Amniotic epithelial cell (primary cell): ENCODE measurements at regions not wholly inside any gene's neighbourhood (a gene's known extent, or its start where the extent isn't known, plus 50 kb on each side); places are given as distances from the start of the nearest gene placed in this dataset.

Experiments
- DNase-seq: peaks from one replicate; pipeline ENCODE4 v3.0.0-alpha.2; 2010; ENCODE audit warnings: low read depth

GRCh38 chr7:10696064-10696463 lies 277.6 kb upstream of the PHF14 start:
- no peak for DNase-seq

DNA sequence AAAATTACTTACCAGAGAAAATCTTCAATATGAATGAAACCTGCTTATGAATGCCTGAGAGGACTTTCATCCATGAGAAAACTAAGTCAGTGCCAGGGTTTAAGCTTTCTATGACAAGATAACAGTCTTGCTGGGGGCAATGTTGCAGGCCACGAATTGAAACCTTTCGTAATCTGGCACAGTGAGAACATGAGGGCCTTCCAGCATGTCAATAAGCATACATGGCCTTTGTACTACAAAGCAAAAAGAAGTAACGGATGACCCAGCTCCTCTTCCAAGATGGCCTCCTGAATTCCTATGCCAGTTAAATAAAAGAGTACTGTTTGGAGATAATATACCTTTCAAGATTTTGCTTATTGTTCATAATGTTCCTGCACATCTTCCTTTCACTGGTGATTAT lies 270.6 kb upstream of the PHF14 start:
- no peak for DNase-seq

DNA sequence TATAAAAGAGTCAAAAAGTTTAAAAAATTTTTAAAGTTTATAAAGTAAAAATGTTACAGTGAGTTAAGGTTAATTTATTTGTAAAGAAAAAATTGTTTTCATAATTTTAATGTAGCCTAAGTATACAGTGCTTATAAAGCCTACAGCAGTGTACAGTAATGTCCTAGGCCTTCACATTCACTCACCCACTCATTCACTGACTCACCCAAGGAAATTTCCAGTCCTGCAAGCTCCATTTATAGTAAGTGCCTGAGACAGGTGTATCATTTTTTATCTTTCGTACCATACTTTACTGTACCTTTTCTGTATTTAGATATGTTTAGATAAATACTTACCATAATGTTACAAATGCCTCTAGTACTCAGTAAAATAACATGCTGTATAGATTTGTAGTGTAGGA lies 269.7 kb upstream of the PHF14 start:
- DNase-seq, result no peak

DNA sequence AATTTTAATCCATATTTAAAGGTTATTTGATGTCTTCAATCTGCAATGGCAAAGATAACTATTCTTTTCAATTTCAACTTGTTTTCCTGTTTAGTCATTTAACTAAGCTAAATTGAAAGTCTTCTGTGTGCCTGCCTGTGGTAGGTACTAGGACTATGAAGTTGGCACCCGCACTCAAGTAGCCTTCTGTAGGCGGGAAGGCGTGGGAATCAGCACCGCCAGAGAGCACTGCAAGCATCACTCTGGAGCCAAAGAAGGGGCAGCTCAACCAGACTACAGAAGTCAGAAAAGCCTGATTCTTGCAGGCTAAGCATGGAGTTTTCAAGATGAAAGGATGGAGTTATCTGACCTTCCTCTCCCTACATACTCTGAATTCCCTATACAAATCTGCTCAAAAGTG lies 269.0 kb upstream of the PHF14 start:
- no peak for DNase-seq

- DNase-seq, result no peak
Measured at GRCh38 chr7:10706875-10707493, 266.7 kb upstream of the PHF14 start.

GRCh38 chr7:10707519-10707918 lies 266.2 kb upstream of the PHF14 start:
- no peak for DNase-seq

DNA sequence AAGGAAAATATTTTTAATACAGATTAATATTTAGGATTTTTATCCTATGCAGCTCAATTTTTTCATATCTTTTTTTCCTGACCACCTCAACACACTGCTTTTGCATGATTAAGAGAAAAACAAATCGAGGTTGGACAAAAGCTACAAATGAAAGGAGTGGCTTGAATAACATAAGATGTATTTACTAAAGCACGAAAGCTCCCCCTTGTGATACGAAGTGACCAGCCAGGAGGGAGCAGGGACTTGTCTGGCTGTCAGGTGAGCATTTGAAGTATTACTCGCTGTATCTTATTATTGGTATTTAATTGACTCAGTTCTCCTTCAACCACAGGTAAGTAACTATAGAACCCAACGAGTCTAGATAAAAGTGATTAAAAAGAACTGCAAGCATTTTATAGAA lies 265.2 kb upstream of the PHF14 start:
- no peak for DNase-seq

GRCh38 chr7:10718768-10719167 lies 254.9 kb upstream of the PHF14 start:
- DNase-seq, result no peak

GRCh38 chr7:10720042-10720441 lies 253.6 kb upstream of the PHF14 start:
- no peak for DNase-seq

DNA sequence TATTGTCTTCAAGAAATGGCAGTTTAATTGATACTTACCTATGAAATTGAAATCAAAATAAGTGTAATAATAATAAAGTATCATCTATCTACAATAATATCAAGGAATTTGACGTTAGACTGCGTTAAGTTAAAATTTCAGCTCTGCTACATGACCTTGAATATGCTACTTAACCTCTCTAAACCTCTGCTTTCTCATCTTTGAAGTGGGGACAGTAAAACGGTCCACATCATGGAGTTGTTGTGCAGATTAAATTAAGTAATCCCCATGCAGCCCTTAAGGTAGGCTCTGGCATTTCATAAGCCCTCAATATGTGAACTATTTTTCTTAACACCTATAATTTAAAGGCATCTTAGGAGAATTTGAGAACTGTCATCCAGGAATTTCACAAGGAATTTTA lies 252.4 kb upstream of the PHF14 start:
- no peak for DNase-seq

GRCh38 chr7:10723832-10724231 lies 249.8 kb upstream of the PHF14 start:
- DNase-seq, result no peak

DNA sequence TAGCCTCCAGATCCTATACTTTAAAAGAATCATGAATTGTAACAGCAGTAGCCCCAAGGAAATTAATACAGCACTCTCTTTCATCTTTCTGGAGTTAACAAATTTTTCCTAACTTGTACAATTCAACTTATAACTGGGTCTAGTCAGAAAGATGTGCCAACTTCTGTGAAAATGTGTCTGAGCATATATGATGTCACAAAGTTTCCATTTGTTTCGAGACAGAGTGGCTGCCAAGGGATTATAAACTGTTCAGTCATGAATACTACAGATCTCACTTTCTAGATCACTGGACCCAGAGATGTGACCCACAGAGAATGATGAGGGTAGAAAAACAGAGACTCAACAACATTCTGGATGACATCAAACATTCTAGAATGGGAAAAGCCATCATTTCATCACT lies 249.2 kb upstream of the PHF14 start:
- DNase-seq, result no peak

- no peak for DNase-seq
Measured at GRCh38 chr7:10727636-10728035, 246.0 kb upstream of the PHF14 start.

GRCh38 chr7:10731253-10731773 lies 242.4 kb upstream of the PHF14 start:
- DNase-seq, result no peak

DNA sequence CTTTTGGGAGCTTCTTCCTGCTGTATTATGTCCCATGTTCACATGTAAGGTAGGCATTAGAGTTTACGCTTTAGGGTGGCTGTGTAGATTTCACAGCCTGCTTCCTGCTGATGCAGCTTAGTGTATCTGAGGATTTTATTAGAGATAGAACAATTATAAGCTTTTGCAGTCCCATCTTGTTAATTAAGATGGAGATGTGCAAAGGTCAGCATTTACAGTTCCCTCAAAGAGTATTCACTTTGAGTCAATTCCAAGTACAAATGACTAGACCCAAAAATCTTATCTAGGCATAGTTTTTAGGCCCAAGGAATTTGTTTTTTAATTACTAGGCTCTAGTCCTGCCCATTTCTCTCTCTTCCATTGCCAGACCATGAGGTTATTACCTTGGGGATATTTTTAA lies 239.9 kb upstream of the PHF14 start:
- DNase-seq, result no peak

- DNase-seq, result no peak
Measured at GRCh38 chr7:10734595-10734994, 239.1 kb upstream of the PHF14 start.

DNA sequence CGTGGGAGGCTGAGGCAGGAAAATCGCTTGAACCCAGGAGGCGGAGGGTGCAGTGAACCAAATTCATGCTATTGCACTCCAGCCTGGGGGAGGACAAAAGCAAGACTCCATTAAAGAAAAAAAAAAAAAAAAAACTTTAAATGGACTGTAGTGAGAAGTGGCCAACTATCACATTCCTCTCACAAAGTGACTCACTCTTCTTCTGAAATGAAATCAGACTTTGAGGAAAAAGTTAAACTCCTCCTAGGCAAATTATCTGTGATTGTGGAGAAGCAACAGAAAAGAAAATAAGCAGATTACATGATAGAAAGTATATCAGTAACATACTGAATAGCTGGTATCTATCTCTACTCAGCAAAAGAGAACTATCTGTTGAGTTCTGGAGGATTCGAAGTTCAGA lies 234.3 kb upstream of the PHF14 start:
- DNase-seq, result no peak

GRCh38 chr7:10740805-10741204 lies 232.9 kb upstream of the PHF14 start:
- DNase-seq, result no peak

DNA sequence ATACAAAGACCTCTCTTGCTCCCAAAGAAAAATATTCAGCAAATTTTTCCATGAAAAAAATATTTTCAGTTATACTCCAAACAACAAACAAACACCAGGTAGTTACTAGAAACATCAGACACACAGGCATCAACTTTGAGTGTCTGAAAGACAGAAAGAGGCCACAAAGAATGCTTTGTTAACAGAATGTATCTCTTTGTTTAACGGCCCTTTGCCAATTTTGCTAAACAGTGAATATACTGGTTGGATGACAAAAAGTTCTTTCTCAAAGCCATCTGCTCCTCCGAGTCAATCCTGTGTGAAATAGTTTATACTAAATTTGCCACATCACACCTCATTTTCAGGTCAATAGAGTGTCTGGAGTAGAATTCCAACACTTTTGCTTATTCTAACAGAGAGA lies 216.7 kb upstream of the PHF14 start:
- no peak for DNase-seq

DNA sequence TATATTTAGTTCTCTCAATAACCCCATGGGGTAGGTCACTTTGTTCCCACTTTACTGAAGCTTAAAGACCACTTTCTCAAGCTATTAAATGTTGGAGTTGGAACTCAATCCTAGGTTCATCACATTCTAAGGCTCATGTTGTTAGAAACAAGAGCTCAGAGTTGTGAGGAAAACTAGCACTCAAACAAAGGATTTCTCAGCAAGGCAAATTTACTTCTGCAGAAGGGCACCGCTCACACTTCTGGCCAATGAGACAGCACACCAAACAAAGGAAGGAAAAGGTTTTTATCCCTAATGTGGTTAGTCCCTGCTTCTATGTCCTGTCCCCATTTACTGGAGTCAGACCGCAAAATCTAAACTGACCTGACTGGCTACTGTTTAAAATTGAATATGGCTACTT lies 214.6 kb upstream of the PHF14 start:
- no peak for DNase-seq

DNA sequence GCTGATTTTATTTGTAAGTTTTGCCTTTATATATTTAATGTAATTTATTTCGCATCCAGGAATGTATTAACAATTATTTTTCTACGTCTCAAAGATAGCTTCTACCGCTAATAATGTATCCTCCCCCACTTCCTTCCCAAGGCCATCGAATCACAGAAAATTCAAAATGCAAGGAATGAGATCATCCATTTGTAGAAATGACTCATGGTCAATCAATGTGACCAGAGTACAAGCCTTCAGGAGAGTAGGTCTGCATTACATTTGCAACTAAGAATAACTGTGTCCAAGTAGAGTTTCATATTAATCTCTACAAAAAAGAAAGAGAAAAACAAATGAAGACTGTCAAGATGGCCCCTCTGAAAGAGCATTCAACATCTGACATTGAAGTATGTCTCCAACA lies 205.9 kb upstream of the PHF14 start:
- DNase-seq, result no peak

DNA sequence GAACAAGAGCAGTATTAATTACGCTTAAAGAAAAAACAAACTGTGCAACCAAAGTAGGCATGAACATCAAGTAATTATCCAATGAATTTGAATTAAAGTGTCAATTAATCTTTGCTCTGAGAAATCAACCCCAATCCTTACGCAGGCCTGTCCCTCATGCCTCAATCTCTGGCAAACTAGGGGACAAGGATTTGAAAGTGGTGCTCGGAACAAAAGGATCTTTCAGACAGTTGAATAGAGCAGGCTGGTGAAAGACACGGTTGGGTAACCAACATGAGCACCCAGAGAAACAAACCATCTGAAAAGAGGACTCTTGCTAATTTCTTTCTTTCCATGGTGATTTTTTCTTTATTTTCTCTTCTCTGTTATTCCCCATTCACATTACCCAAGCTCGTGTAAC lies 203.5 kb upstream of the PHF14 start:
- DNase-seq, result no peak

- DNase-seq, result no peak
Measured at GRCh38 chr7:10773430-10773829, 200.2 kb upstream of the PHF14 start.
